Mucosa of descending colon (tissue), 3 donors: ENCODE measurements at regions not wholly inside any gene's neighbourhood (a gene's known extent, or its start where the extent isn't known, plus 50 kb on each side); places are given as distances from the start of the nearest gene placed in this dataset.

ENCODE experiments used
- ATAC-seq: fragments of 200-7000 bp; cut with Tn5 transposase; one replicate; pipeline ENCODE4 v1.9.1; 2020; ENCODE audit warnings: mild to moderate bottlenecking, moderate library complexity
- DNase-seq, 3 donors: peaks; one replicate each; pipeline ENCODE4 v3.0.0-alpha.2; 2020
- H3K36me3 ChIP-seq: fragments of 200-600 bp; one replicate; pipeline ENCODE4 v1.8.0; 2021; ENCODE audit warnings: low read depth, mild to moderate bottlenecking
- H3K4me1 ChIP-seq: fragments of 200-600 bp; one replicate; pipeline ENCODE4 v1.8.0; 2021; ENCODE audit warnings: low read depth, mild to moderate bottlenecking
- H3K4me3 ChIP-seq: fragments of 200-600 bp; one replicate; pipeline ENCODE4 v1.8.0; 2021; ENCODE audit warnings: mild to moderate bottlenecking
- H3K9me3 ChIP-seq: fragments of 200-600 bp; one replicate; pipeline ENCODE4 v1.8.0; 2021; ENCODE audit warnings: mild to moderate bottlenecking
- intact Hi-C, 2 donors: fragments of 100-400 bp; cut with DNase I in 1 of 2; cut with micrococcal nuclease in 1 of 2; formaldehyde crosslinking; loops; one replicate each; pipeline versions ENCODE4 v1.11.0 to v1.11.1; 2022; cut with DNase I, micrococcal nuclease
- TF ChIP-seq, protein P1 (sequence below): fragments of 200-600 bp; IDR thresholded peaks from one replicate; pipeline ENCODE4 v1.8.0; 2022; ENCODE audit warnings: antibody characterized with exemption, mild to moderate bottlenecking
- donor health status: DM: no; HTN: no; CAD: no; lungs with moderate emphysema.
- donor health status: DM: no; HTN: no; CAD: no.
- donor health status: DM: no; HTN: yes; CAD: no.

GRCh38 chr5:3386637-3387036 is 209.0 kb upstream of the IRX1 start:
- H3K9me3 ChIP-seq, result peaks cover 16% of the 10 kb centered on the region
- H3K4me3 ChIP-seq, result no peak overlapping the region
- H3K36me3 ChIP-seq, result no peaks in the 10 kb centered on the region
- TF ChIP-seq, protein P1, sequence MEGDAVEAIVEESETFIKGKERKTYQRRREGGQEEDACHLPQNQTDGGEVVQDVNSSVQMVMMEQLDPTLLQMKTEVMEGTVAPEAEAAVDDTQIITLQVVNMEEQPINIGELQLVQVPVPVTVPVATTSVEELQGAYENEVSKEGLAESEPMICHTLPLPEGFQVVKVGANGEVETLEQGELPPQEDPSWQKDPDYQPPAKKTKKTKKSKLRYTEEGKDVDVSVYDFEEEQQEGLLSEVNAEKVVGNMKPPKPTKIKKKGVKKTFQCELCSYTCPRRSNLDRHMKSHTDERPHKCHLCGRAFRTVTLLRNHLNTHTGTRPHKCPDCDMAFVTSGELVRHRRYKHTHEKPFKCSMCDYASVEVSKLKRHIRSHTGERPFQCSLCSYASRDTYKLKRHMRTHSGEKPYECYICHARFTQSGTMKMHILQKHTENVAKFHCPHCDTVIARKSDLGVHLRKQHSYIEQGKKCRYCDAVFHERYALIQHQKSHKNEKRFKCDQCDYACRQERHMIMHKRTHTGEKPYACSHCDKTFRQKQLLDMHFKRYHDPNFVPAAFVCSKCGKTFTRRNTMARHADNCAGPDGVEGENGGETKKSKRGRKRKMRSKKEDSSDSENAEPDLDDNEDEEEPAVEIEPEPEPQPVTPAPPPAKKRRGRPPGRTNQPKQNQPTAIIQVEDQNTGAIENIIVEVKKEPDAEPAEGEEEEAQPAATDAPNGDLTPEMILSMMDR, result no peak
- ATAC-seq, result no peak
- intact Hi-C loops, result no loop called here
- DNase-seq, result no peak
- H3K4me1 ChIP-seq, result no peaks in the 10 kb centered on the region

GRCh38 chr5:3385991-3386519 is 209.6 kb upstream of the IRX1 start:
- no peak for ATAC-seq
- TF ChIP-seq, protein P1, result no peak
- intact Hi-C loops, result no loop called here

GRCh38 chr5:3384531-3384930 is 211.1 kb upstream of the IRX1 start:
- Histone ChIP-seq H3K4me3 (no peak overlapping the region), H3K36me3 (no peaks in the 10 kb centered on the region), H3K9me3 (peaks cover 15% of the 10 kb centered on the region), H3K4me1 (no peaks in the 10 kb centered on the region)
- DNase-seq, result no peak
- ATAC-seq, result no peak
- TF ChIP-seq, protein P1, result no peak
- intact Hi-C loops, result no loop called here

More at GRCh38 chr5:3385991-3386519, 209.6 kb upstream of the IRX1 start:
- Histone ChIP-seq H3K4me1 (no peaks in the 10 kb centered on the region), H3K36me3 (no peaks in the 10 kb centered on the region), H3K4me3 (no peak overlapping the region), H3K9me3 (peaks cover 16% of the 10 kb centered on the region)
- DNase-seq, result no peak

DNA sequence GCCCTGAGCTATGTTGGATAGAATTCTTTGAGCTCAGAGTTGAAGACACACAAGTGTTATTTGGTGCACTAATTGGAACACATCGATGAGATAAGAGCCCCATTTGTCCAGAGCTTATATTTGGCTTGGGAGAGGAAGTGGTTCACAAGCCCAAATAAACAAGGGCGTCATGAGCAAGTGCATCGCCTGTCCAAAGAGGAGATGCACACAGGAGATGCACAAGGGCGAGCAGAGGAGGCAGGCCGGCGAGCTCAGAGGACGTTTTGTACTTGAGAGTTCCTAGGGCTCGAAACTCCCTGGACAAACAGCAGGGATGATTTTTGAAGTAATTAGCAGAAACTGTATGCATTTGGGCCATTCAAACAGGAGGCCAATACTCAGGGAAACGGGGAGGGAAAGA is 212.8 kb upstream of the IRX1 start:
- Histone ChIP-seq H3K4me3 (no peak overlapping the region), H3K36me3 (no peaks in the 10 kb centered on the region), H3K9me3 (peaks cover 11% of the 10 kb centered on the region), H3K4me1 (no peaks in the 10 kb centered on the region)
- DNase-seq (no peak), ATAC-seq (no peak)
- intact Hi-C loops, result no loop called here
- TF ChIP-seq, protein P1, result no peak

- intact Hi-C loops, result no loop called here
- H3K4me3 ChIP-seq, result no peak overlapping the region
- ATAC-seq, result no peak
- H3K9me3 ChIP-seq, result peaks cover 11% of the 10 kb centered on the region
- H3K4me1 ChIP-seq, result no peaks in the 10 kb centered on the region
- DNase-seq, result no peak
- H3K36me3 ChIP-seq, result no peaks in the 10 kb centered on the region
- TF ChIP-seq, protein P1, result no peak
Measured at GRCh38 chr5:3382151-3382550, 213.5 kb upstream of the IRX1 start.

GRCh38 chr5:3381206-3381825 is 214.3 kb upstream of the IRX1 start:
- no peak for DNase-seq
- H3K4me1 ChIP-seq, result no peaks in the 10 kb centered on the region
- no peak for ATAC-seq
- TF ChIP-seq, protein P1, result no peak
- no peak overlapping the region for H3K4me3 ChIP-seq
- peaks cover 9% of the 10 kb centered on the region for H3K9me3 ChIP-seq
- intact Hi-C loops, result no loop called here
- H3K36me3 ChIP-seq, result no peaks in the 10 kb centered on the region
